H1 (cell line): ENCODE measurements at regions not wholly inside any gene's neighbourhood (a gene's known extent, or its start where the extent isn't known, plus 50 kb on each side); places are given as distances from the start of the nearest gene placed in this dataset.

Source experiments
- HDAC6 ChIP-seq: IDR thresholded peaks from one replicate; pipeline ENCODE4 v1.7.1; 2012; ENCODE audit warnings: low read depth, mild to moderate bottlenecking, inconsistent platforms, low read length, moderate library complexity
- KDM1A ChIP-seq: fragments of 200-600, 300-600 bp; sonication (generic); IDR thresholded peaks from 2 replicates; pipeline ENCODE4 v1.7.1; 2016; ENCODE audit warnings: mild to moderate bottlenecking, low read length, borderline replicate concordance
- PHF8 ChIP-seq: fragments of 200-600 bp; sonication (generic); conservative IDR thresholded peaks from 2 replicates; pipeline ENCODE4 v1.7.1; 2012; ENCODE audit warnings: low read depth, mild to moderate bottlenecking, inconsistent platforms, low read length, moderate library complexity
- TAF1 ChIP-seq: IDR thresholded peaks from 2 replicates; pipeline ENCODE4 v1.6.1; 2011; ENCODE audit warnings: mild to moderate bottlenecking, low read depth, low read length

DNA sequence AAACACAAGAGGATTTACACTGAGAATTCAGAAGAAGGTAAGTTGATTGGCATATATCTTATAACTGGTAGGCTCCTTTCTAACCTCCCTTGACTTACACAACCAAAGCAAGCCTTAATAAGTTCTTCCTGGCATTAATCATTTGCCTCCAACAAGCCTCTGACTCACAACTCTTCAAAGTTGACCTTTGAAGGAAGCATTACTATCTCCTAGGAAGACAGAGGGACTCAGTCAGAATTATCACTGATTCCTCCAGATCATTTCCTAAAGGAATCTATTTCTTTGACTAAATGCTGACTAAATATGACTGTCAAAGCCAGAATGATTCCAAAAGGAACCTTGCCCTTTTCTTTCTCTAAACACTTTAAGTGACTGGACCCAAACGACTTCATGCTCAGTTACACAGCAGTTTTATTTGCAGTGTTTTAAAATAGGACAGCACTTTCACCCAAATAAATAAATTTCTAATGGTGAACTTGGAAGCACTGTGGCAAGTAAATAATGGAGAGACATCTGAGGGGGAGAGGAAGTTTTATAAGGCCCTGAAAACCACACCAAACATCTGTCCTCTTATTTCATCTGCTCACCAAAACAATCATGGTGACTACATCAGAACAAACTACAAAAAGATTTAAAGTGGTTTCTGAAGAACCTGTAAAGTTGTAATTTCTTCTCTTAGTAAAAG, 128.2 kb downstream of the KLHL28 start (continued):
- TF ChIP-seq TAF1 = no peak
- no peak for TF ChIP-seq PHF8
- no peak for TF ChIP-seq HDAC6
- no peak for TF ChIP-seq KDM1A
- TF ChIP-seq, all 59 proteins: peak for 0
